ENCODE measurements at regions not wholly inside any gene's neighbourhood (a gene's known extent, or its start where the extent isn't known, plus 50 kb on each side); places are given as distances from the start of the nearest gene placed in this dataset.

- DNase-seq: no peak
These were observed 239.3 kb downstream of the OGFRL1 start for GRCh38 chr6:71527886-71528285.

DNA sequence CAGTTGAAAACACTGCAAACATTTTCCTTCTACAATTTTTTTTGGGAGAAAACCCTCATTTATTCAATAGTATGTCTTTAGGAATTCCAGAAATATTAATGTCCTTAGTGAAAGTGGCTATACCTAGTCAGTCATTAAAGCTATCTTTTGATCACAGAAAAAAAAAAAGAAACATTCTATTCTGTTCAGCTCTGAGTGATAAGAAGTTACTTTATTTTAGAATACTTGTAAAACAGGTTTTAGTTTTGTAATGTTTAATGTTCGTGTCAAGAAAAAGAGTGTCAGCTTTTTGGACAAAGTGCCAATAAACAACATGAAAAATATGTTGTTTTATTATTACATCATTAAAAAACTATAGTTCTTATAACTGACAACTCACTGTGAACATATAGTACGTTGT lies 240.4 kb downstream of the OGFRL1 start:
- DNase-seq: no peak

DNA sequence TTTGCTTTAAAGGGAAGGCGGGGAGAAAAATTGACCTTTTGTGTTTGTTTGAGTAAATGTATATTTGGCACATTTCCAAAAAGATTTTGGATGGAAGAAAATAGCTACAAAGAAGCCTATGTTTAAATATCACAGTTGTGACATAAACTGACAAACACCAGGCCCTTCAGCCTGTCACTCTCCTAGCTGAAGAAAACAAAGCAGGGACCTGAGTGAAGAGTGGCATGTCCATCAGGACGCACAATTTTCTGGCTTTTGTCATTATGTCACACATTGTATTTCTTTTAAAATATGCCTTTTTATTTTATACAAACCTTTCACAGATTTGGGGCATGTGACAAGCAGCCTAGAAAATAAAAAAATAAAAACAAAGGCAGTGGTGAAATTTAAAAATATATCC lies 241.2 kb downstream of the OGFRL1 start:
- peak; percentile 38 for DNase-seq

DNA sequence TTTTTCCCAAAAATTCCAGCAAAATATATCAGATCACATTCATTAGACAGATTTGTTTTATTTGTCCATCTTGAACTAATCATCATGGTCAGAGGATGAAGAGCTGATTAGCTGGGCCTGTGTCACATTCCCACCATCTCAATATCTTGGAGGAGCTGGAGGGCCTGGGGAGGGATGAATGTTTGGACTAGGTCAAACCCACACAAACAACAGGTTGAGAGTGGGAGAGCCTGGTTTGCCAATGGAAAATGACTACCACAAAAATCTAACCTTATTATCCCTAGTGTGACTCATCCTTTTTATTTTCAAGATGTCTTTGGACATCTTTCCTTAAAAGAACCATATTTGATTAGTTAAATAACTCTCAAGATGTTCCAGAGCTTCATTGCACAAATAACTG lies 242.4 kb downstream of the OGFRL1 start:
- DNase-seq: no peak

DNA sequence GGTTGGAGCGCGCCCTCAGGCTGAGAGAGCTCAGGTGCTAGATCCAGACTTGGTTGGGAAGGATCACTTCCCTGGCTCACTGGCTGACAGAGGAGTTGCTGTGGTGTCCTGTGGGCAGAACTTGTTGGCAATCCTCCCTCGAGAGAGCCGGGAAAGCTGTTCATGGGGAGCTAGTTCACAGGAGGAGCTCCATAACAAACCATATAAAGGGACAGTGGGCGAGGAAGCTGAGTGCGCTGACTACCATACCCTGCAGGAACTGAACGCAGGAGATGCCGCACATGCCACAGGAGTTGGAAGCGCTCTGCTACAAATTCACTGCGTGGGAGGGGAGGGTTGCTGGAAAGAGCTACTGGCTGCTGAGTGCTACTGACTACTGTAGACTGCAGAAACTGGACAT lies 243.2 kb downstream of the OGFRL1 start:
- DNase-seq: no peak

DNA sequence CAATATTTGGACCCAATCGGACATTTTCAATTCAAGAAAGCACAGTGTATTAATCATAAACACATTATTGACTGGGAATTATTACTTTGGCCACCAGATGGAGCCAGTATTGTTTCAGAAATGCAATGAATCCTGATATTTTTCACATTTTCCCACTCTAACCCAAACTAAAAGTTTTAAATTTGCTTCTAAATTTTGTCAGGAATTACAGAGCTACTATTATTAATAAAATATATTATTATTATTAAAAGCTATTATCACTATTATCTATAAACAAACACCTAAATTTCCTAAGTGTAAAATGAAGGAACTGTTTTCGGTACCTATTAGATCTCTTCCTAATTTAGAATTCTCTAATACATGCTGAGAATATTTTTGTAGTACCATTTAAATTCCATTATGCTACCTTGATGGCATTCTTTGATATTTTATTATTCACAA lies 245.3 kb downstream of the OGFRL1 start:
- DNase-seq: peak; percentile 56

DNA sequence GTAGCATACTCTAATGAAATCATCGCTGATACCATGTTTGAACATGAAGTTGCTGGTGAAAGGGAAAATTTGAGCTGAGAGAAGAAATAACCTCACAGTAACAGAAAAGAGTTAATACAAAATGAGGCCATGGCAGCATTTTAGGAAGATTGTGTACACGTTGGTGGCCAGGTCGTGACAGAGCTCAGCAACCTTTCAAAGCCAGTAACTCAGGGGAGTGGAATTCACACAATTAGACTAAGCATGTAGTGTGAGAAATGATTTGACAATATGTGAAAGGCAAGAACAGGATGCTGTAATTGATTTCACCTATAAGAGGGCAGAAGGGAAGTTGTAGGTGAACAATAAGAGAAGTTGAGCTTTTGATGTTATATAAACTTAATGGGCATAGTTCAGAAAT lies 246.3 kb downstream of the OGFRL1 start:
- no peak for DNase-seq

DNA sequence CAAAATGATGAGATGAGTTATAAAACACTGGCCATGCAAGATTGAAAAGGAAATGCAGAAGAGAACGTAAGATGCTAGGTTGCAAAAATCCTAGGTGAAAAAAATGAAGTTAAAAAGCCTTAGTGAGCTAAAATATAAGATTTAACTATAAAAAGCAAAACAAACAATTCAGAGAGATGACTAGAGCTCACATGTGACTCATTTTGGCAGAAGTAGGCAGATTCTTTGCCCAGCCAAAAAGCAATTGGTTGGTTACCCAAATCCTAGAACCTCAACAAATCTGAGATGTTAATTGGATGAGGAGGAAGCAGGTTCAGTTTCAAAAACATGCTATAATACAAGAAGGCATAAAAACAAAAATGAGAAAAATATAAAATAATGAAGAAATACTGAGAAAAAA lies 249.1 kb downstream of the OGFRL1 start:
- DNase-seq: no peak

DNA sequence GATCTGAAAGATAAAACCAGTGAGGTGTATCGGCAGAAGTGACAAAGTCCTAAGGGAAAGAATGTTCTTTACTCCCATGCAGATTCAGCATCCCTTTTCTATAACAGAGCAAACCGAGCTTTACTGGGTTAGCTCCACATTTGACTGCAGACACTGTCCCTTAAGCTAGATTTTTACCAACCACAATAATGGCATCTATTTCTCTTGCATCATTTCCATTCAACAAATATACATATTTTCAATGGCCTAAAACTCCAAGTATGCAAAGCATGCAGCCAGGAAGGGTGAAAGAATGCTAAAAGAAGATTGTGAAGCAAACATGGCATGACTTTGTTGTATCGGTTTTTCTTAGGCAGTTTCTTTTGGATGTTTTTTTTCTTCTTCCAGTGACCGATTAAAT lies 255.4 kb downstream of the OGFRL1 start:
- DNase-seq: no peak

- DNase-seq: no peak
These were observed 256.3 kb downstream of the OGFRL1 start for GRCh38 chr6:71544906-71545305.

DNA sequence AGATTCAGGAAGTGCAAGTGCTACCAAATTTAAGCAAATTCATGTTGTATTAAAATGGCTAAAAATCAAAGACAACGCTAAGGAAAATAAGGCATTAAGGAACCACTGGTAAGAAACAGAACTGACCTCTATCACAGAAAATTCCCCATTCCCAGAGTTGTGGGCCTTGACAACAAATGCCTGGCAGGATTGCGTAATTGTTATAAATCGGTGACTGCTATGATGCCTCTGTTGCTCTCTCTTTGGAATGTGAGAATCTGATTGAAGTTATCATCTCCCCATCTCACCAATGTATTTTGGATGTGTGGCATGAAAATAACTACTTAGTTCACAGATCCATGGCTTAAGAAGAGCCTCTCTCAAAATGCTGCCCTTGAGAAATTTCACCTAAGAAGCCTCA lies 257.3 kb downstream of the OGFRL1 start:
- DNase-seq: no peak

- no peak for DNase-seq
These were observed 263.2 kb downstream of the OGFRL1 start for GRCh38 chr6:71551798-71552197.

- DNase-seq: no peak
These were observed 267.5 kb downstream of the OGFRL1 start for GRCh38 chr6:71556141-71556540.

DNA sequence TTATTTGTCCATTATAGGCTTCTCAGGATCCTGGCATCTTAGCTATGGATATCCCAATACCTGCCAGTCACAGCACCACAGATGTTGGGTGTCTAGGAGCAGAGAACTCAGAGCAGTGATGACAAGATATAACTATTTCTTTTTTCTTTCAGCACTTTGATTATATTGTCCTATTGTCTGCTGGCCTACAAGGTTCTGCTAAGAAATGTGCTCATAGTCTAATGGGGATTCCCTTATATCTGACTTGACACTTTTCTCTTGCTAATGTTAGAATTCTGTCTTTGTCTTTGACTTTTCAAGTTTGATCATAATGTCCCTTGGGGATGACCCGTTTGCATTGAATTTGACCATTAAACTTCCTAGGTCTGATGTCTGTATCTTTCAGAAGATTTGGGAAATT lies 270.4 kb downstream of the OGFRL1 start:
- DNase-seq: no peak

DNA sequence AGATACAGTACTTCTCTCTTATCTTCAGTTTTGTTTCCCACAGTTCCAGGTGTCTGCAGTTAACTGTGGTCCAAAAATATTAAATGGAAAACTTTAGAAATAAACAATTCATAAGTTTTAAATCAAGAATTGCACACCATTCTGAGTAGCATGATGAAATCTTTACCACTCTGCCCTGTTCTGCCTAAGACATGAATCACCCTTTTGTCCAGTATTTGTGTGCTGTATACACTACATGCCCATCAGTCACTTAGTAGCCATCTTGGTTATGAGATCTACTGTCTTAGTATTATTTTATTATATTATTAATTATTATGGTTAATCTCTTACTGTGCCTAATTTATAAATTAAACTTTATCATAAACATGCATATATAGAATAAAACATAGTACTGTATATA lies 279.0 kb downstream of the OGFRL1 start:
- no peak for DNase-seq

DNA sequence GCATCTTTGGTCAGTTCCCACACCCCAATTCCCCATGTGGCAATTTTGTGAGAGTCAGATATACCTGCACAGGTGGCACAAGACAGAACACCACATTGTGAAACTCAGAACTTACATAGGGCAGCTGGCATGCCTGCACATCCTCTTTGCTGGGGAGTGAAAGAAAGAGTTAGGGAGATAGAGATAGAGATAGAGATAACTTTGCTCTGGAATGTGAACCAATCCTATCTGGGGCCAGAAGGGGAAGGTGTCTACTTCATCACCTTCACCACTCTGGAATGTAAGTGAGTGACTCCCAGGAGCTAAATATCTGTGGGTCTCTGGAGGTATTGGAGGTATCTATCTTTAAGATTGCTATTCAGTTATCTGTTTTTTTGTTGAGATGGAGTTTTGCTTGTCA lies 289.2 kb downstream of the OGFRL1 start:
- no peak for DNase-seq

DNA sequence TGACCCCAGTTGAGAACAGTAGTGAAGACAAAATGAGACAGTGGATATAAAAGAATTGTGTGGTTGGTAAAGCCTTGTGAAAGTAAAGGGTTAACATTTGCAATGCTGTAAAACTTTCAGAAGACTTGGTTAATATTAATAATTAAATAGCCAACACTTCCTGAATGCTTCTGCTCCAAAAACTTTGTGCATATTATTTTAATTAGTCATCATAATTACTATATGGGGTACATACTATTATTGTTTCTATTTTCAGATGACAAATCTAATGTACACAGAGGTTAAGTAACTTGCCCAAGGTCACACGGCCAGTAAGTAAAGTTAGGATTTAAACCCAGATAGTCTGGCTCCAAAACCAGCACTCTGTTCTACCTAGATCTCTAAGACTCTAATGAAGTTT lies 291.3 kb downstream of the OGFRL1 start:
- DNase-seq: no peak

- no peak for DNase-seq
These were observed 294.2 kb downstream of the OGFRL1 start for GRCh38 chr6:71582820-71583219.

- DNase-seq: no peak
These were observed 296.3 kb downstream of the OGFRL1 start for GRCh38 chr6:71584712-71585436.

DNA sequence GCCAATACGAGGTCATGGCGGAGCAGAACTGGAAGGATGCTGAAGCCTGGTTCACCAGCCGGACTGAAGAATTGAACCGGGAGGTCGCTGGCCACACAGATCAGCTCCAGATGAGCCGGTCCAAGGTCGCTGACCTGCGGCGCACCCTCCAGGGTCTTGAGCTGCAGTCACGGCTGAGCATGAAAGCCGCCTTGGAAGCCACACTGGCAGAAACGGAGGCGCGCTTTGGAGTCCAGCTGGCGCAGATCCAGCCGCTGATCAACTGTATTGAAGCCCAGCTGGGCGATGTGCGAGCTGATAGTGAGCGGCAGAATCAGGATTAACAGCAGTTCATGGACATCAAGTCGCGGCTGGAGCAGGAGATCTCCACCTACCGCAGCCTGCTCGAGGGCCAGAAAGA lies 296.9 kb downstream of the OGFRL1 start:
- no peak for DNase-seq

GRCh38 chr6:71588490-71588889 lies 297.9 kb upstream of the RIMS1 start:
- DNase-seq: no peak

DNA sequence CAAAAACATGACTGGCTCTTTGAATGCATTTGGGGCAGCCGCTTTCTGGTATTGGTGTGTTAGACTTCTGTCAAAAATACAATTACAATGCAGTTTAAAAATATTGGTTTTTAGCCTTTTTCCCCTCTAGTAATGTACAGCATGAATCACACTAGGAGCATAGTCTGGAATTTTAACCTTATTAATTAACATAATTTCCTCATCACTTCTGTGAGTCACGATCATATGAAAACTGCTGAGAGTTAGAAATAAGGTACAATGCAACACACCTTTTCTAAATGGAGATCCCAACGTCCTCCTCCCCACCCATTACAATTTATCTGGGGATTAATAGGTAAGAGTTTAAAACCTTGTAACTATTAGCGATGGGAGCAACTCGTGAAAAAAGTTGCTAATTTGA lies 297.1 kb upstream of the RIMS1 start:
- no peak for DNase-seq

DNA sequence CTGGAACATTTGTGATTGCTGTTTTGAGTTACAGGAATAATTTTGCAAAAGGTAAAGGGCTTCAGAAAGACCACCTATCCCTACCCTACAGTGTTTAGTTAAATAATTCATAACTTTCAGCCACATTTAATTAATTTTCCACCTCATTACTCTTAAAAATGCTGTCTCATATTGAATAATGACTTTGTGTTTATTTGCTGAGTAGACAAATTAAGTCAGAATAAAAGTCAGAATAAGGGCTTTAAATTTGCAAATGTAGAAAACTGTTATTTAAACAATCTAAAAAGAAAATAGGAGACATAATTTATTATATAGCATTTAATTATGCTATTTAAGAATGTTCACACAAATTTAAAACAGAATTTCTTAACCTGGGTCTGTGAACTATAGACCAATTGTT lies 293.7 kb upstream of the RIMS1 start:
- DNase-seq: no peak

GRCh38 chr6:71599359-71599758 lies 287.0 kb upstream of the RIMS1 start:
- no peak for DNase-seq
